GM12801 (cell line): ENCODE measurements at regions not wholly inside any gene's neighbourhood (a gene's known extent, or its start where the extent isn't known, plus 50 kb on each side); places are given as distances from the start of the nearest gene placed in this dataset.

Experiments used
- TF ChIP-seq, protein P1 (sequence below): IDR thresholded peaks from one replicate; pipeline ENCODE4 v1.5.1; 2011; ENCODE audit warnings: control low read depth; ENCODE audit not compliant: insufficient read length; ENCODE audit errors: extremely low read depth

GRCh38 chr15:79769069-79769481, 127.7 kb downstream of the MTHFS start:
- TF ChIP-seq, protein P1, sequence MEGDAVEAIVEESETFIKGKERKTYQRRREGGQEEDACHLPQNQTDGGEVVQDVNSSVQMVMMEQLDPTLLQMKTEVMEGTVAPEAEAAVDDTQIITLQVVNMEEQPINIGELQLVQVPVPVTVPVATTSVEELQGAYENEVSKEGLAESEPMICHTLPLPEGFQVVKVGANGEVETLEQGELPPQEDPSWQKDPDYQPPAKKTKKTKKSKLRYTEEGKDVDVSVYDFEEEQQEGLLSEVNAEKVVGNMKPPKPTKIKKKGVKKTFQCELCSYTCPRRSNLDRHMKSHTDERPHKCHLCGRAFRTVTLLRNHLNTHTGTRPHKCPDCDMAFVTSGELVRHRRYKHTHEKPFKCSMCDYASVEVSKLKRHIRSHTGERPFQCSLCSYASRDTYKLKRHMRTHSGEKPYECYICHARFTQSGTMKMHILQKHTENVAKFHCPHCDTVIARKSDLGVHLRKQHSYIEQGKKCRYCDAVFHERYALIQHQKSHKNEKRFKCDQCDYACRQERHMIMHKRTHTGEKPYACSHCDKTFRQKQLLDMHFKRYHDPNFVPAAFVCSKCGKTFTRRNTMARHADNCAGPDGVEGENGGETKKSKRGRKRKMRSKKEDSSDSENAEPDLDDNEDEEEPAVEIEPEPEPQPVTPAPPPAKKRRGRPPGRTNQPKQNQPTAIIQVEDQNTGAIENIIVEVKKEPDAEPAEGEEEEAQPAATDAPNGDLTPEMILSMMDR = no peak

GRCh38 chr15:79769933-79770759, 126.7 kb downstream of the MTHFS start:
- TF ChIP-seq, protein P1 = no peak

GRCh38 chr15:79773128-79773527, 123.7 kb downstream of the MTHFS start:
- TF ChIP-seq, protein P1 = no peak

DNA sequence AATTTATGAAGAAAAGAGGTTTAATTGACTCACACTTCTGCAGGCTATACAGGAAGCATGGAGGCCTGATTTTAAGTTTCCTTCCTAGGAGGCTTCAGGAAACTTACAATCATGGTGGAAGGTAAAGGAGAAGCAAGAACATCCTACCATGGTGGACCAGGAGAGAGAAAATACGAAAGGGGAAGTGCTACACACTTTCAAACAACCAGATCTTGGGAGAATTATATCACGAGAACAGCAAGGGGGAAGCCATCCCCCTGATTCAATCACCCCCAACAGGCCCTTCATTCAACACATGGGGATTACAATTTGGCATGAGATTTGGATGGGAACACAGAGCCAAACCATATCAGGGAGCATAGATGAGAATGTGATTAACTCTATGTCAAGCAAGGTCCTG, 121.0 kb downstream of the MTHFS start:
- TF ChIP-seq, protein P1 = no peak

- TF ChIP-seq, protein P1 = no peak
Measured at GRCh38 chr15:79777916-79778315, 118.9 kb downstream of the MTHFS start.

DNA sequence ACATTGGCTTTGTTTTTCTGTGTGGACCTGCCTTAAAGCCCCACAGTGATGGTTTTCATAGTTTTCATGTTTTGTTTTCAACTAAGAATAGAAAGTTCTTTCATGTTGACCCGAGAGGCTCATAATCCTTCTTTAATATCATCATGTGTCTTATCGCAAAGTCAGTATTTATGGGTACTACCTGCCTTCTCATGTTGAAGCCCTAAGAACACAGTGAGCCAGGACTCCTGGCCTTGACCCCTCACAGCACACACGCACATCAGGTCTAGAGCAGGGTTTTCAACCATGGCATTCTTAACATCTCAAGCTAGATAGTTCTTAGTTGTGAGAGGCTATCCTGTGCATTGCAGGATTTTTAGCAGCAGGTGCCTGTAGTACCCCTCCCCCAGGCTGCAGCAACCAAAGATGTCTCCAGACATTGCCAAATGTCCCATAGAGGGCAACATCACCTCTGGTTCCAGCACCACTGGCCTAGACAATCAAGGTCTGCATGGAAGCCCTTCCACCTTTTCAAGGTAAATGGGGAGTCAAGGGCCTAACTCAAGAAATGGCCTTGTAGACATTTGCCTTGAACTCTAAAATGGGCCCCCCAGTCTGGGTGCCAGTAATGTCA, 118.3 kb downstream of the MTHFS start:
- TF ChIP-seq, protein P1 = no peak

DNA sequence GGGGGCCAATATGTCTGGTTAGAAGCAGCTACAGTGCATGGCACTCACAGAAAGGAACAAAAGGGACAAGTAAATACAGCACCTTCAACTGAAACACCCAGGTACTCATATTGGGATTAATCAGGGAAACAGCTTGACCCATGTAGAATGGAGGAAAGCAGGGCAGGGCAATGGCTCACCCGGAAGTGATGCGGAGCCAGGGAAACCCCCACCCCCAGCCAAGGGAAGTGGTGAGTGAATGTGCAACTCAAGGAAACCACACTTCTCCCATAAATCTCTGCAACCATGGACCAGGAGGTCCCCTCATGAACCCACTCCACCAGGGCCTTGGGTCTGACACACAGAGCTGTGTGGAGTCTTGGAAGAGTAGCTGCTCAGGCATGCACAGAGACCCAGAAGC, 117.1 kb downstream of the MTHFS start:
- TF ChIP-seq, protein P1 = no peak
